NCI-H2227 (cell line): ENCODE measurements at regions not wholly inside any gene's neighbourhood (a gene's known extent, or its start where the extent isn't known, plus 50 kb on each side); places are given as distances from the start of the nearest gene placed in this dataset.

Experiments
- DNase-seq: peaks from one replicate; lab custom pipeline; 2025; ENCODE audit not compliant: unreplicated experiment; lab: John Stamatoyannopoulos, UW

- no peak for DNase-seq
Observed at GRCh38 chr20:51221103-51221502, 198.2 kb upstream of the KCNG1 start.

- DNase-seq: no peak
Observed at GRCh38 chr20:51220293-51220706, 197.4 kb upstream of the KCNG1 start.

- DNase-seq: no peak
Observed at GRCh38 chr20:51219544-51219943, 196.6 kb upstream of the KCNG1 start.

GRCh38 chr20:51218603-51219002 is 195.7 kb upstream of the KCNG1 start:
- DNase-seq: peak; percentile 62

- no peak for DNase-seq
Observed at GRCh38 chr20:51217347-51218045, 194.6 kb upstream of the KCNG1 start.

GRCh38 chr20:51216850-51217249 is 193.9 kb upstream of the KCNG1 start:
- no peak for DNase-seq

GRCh38 chr20:51212816-51213215 is 189.9 kb upstream of the KCNG1 start:
- DNase-seq: no peak

GRCh38 chr20:51211191-51211590 is 188.3 kb upstream of the KCNG1 start:
- DNase-seq: no peak

GRCh38 chr20:51210084-51210483 is 187.2 kb upstream of the KCNG1 start:
- no peak for DNase-seq

- DNase-seq: no peak
Observed at GRCh38 chr20:51208162-51208561, 185.3 kb upstream of the KCNG1 start.

- no peak for DNase-seq
Observed at GRCh38 chr20:51206032-51206662, 183.2 kb upstream of the KCNG1 start.

GRCh38 chr20:51204794-51205193 is 181.9 kb upstream of the KCNG1 start:
- DNase-seq: no peak

- no peak for DNase-seq
Observed at GRCh38 chr20:51204051-51204715, 181.3 kb upstream of the KCNG1 start.

GRCh38 chr20:51202304-51202703 is 179.4 kb upstream of the KCNG1 start:
- no peak for DNase-seq

- DNase-seq: no peak
Observed at GRCh38 chr20:51199920-51200319, 177.0 kb upstream of the KCNG1 start.

- DNase-seq: no peak
Observed at GRCh38 chr20:51198876-51199523, 176.1 kb upstream of the KCNG1 start.

- no peak for DNase-seq
Observed at GRCh38 chr20:51198238-51198637, 175.3 kb upstream of the KCNG1 start.

- no peak for DNase-seq
Observed at GRCh38 chr20:51196991-51197651, 174.2 kb upstream of the KCNG1 start.

GRCh38 chr20:51195990-51196389 is 173.1 kb upstream of the KCNG1 start:
- DNase-seq: no peak

- no peak for DNase-seq
Observed at GRCh38 chr20:51195419-51195901, 172.6 kb upstream of the KCNG1 start.
